Body of pancreas (tissue), 4 donors: ENCODE measurements at regions not wholly inside any gene's neighbourhood (a gene's known extent, or its start where the extent isn't known, plus 50 kb on each side); places are given as distances from the start of the nearest gene placed in this dataset.

Source experiments
- ATAC-seq: fragments of 150-250 bp; one replicate; pipeline ENCODE4 v1.9.1; 2016
- DNase-seq, 4 donors: peaks; one replicate each; pipeline ENCODE4 v3.0.0-alpha.2; 2019
- H3K27ac ChIP-seq, 4 donors: fragments of 200-600 bp; sonication (generic); 1 replicate in 3 of 4; 2 replicates in 1 of 4; pipeline versions ENCODE4 v1.5.1 to v1.6.1; 2016 to 2019; ENCODE audit warnings: mild to moderate bottlenecking in 1 of 4, mixed read lengths in 1 of 4, moderate library complexity in 1 of 4
- H3K27me3 ChIP-seq, 2 donors: fragments of 200-600 bp; sonication (generic); one replicate each; pipeline ENCODE4 v1.6.0; 2016; ENCODE audit warnings: mild to moderate bottlenecking in 1 of 2
- H3K36me3 ChIP-seq, 2 donors: fragments of 200-600 bp; sonication (generic); replicated peaks in 1 of 2; 2 replicates each; pipeline ENCODE4 v1.5.1; 2016; ENCODE audit warnings: low read depth in 2 of 2; ENCODE audit not compliant: insufficient read depth in 1 of 2
- H3K4me1 ChIP-seq: fragments of 200-600 bp; sonication (generic); one replicate; pipeline ENCODE4 v1.6.0; 2016
- H3K4me3 ChIP-seq, 2 donors: fragments of 200-600 bp; sonication (generic); 1 replicate in 1 of 2; 2 replicates in 1 of 2; pipeline ENCODE4 v1.5.1; 2016 to 2019
- H3K9me3 ChIP-seq, 3 donors: fragments of 200-600 bp; sonication (generic); 1 replicate in 2 of 3; 2 replicates in 1 of 3; pipeline ENCODE4 v1.5.1; 2016
- CTCF ChIP-seq, 7 experiments: fragments of 450-650 bp in 4 of 7; fragments of 200-600 bp in 3 of 7; sonication (generic) in 3 of 7; IDR thresholded peaks; one replicate each; pipeline ENCODE4 v1.5.1; 2016 to 2019; ENCODE audit warnings: antibody characterized with exemption in 7 of 7
- POLR2A ChIP-seq, 3 donors: fragments of 450-650 bp; IDR thresholded peaks; one replicate each; pipeline ENCODE4 v1.6.1; 2016; ENCODE audit warnings: antibody characterized with exemption in 3 of 3, mild to moderate bottlenecking in 2 of 3
- WGBS, 2 donors: methylation state at CpG; one replicate each; pipeline ENCODE4 v1.1.5; 2017; 5-methylcytosine and 5-hydroxymethylcytosine counted together
- intact Hi-C: fragments of 100-400 bp; cut with DNase I; formaldehyde crosslinking; loops from one replicate; pipeline ENCODE4 v1.15.1; 2023

- TF ChIP-seq CTCF (IDR thresholded peaks at IDR 0.05), result no peak
- TF ChIP-seq POLR2A (IDR thresholded peaks at IDR 0.05), result no peak
- intact Hi-C loops, result loop anchor here (10.0 kb wide), 1 partner anchor 89 kb away; no protein-coding TSS in a partner anchor
These were observed 80.2 kb upstream of the ALOX12 start for GRCh38 chr17:6915620-6916019.

GRCh38 chr17:6919158-6919557 is 76.7 kb upstream of the ALOX12 start:
- DNase-seq, result no peak
- Histone ChIP-seq H3K4me3 (no peak overlapping the region), H3K9me3 (no peaks in the 10 kb centered on the region), H3K4me1 (no peaks in the 10 kb centered on the region), H3K36me3 (no peaks in the 10 kb centered on the region), H3K27me3 (no peaks in the 10 kb centered on the region), H3K27ac (no peak overlapping the region)
- intact Hi-C loops, result loop anchor here (10.0 kb wide), 1 partner anchor 86 kb away; no protein-coding TSS in a partner anchor
- TF ChIP-seq CTCF (IDR thresholded peaks at IDR 0.05) (no peak), POLR2A (IDR thresholded peaks at IDR 0.05) (no peak)
- ATAC-seq, result no peak
- 58 to 64% methylated on average over 6 of the region's 6 CpGs for WGBS, 2 donors

More at GRCh38 chr17:6915620-6916019, 80.2 kb upstream of the ALOX12 start:
- no peak overlapping the region for H3K27ac ChIP-seq
- ATAC-seq (no peak), DNase-seq (no peak)
- no peaks in the 10 kb centered on the region for H3K36me3 ChIP-seq
- WGBS, 2 donors, result 67% methylated on average over 4 of the region's 4 CpGs
- H3K27me3 ChIP-seq, result no peaks in the 10 kb centered on the region
- H3K9me3 ChIP-seq, result no peaks in the 10 kb centered on the region
- H3K4me3 ChIP-seq, result no peak overlapping the region
- no peaks in the 10 kb centered on the region for H3K4me1 ChIP-seq

- intact Hi-C loops, result no loop called here
These were observed 72.5 kb upstream of the ALOX12 start for GRCh38 chr17:6923385-6923784.

GRCh38 chr17:6924208-6924607 is 71.6 kb upstream of the ALOX12 start:
- ATAC-seq (no peak), DNase-seq (no peak)
- no peak overlapping the region for H3K4me3 ChIP-seq
- no peaks in the 10 kb centered on the region for H3K36me3 ChIP-seq
- intact Hi-C loops, result no loop called here
- H3K27me3 ChIP-seq, result no peaks in the 10 kb centered on the region
- H3K9me3 ChIP-seq, result no peaks in the 10 kb centered on the region
- no peak overlapping the region for H3K27ac ChIP-seq
- no peaks in the 10 kb centered on the region for H3K4me1 ChIP-seq
- no peak for TF ChIP-seq POLR2A (IDR thresholded peaks at IDR 0.05)
- TF ChIP-seq CTCF (IDR thresholded peaks at IDR 0.05), result no peak

More at GRCh38 chr17:6923385-6923784, 72.5 kb upstream of the ALOX12 start:
- Histone ChIP-seq H3K9me3 (no peaks in the 10 kb centered on the region), H3K4me3 (no peak overlapping the region), H3K4me1 (no peaks in the 10 kb centered on the region), H3K27ac (no peak overlapping the region), H3K36me3 (no peaks in the 10 kb centered on the region), H3K27me3 (no peaks in the 10 kb centered on the region)
- TF ChIP-seq POLR2A (IDR thresholded peaks at IDR 0.05) (no peak), CTCF (IDR thresholded peaks at IDR 0.05) (no peak)
- no peak for ATAC-seq
- no peak for DNase-seq
- WGBS, 2 donors, result 78 to 86% methylated on average over 8 of the region's 8 CpGs

GRCh38 chr17:6926667-6927066 is 69.2 kb upstream of the ALOX12 start:
- TF ChIP-seq CTCF (IDR thresholded peaks at IDR 0.05), result no peak
- TF ChIP-seq POLR2A (IDR thresholded peaks at IDR 0.05), result no peak
- H3K4me3 ChIP-seq, result no peak overlapping the region
- no peak for DNase-seq
- H3K4me1 ChIP-seq, result no peaks in the 10 kb centered on the region
- intact Hi-C loops, result no loop called here
- ATAC-seq, result no peak
- H3K27me3 ChIP-seq, result no peaks in the 10 kb centered on the region
- H3K27ac ChIP-seq, result no peak overlapping the region
- 67 to 71% methylated on average over 2 of the region's 2 CpGs for WGBS, 2 donors
- H3K9me3 ChIP-seq, result no peaks in the 10 kb centered on the region
- no peaks in the 10 kb centered on the region for H3K36me3 ChIP-seq
